HG02970 (cell line): ENCODE measurements at regions not wholly inside any gene's neighbourhood (a gene's known extent, or its start where the extent isn't known, plus 50 kb on each side); places are given as distances from the start of the nearest gene placed in this dataset.

Experiments
- ATAC-seq: cut with Tn5 transposase; IDR thresholded peaks from one replicate; pipeline ENCODE4 v1.9.1; 2021; ENCODE audit warnings: mild to moderate bottlenecking, moderate library complexity, moderate number of reproducible peaks; ENCODE audit not compliant: unreplicated experiment, low FRiP score

GRCh38 chr6:23589811-23590210 is 536.2 kb upstream of the NRSN1 start:
- no peak for ATAC-seq

- no peak for ATAC-seq
Measured at GRCh38 chr6:23590498-23591126, 535.4 kb upstream of the NRSN1 start.

GRCh38 chr6:23591761-23592160 is 534.3 kb upstream of the NRSN1 start:
- ATAC-seq = no peak

- no peak for ATAC-seq
Measured at GRCh38 chr6:23600118-23600517, 525.9 kb upstream of the NRSN1 start.

- no peak for ATAC-seq
Measured at GRCh38 chr6:23601811-23602345, 524.1 kb upstream of the NRSN1 start.

- no peak for ATAC-seq
Measured at GRCh38 chr6:23608931-23609435, 517.0 kb upstream of the NRSN1 start.

- no peak for ATAC-seq
Measured at GRCh38 chr6:23611776-23612381, 514.1 kb upstream of the NRSN1 start.

GRCh38 chr6:23618366-23618765 is 507.6 kb upstream of the NRSN1 start:
- ATAC-seq = no peak

- ATAC-seq = no peak
Measured at GRCh38 chr6:23620911-23621401, 505.1 kb upstream of the NRSN1 start.

- no peak for ATAC-seq
Measured at GRCh38 chr6:23630726-23631635, 495.0 kb upstream of the NRSN1 start.

- ATAC-seq = no peak
Measured at GRCh38 chr6:23633996-23634395, 492.0 kb upstream of the NRSN1 start.

- ATAC-seq = no peak
Measured at GRCh38 chr6:23635150-23635549, 490.9 kb upstream of the NRSN1 start.

- no peak for ATAC-seq
Measured at GRCh38 chr6:23637296-23637695, 488.7 kb upstream of the NRSN1 start.

- no peak for ATAC-seq
Measured at GRCh38 chr6:23642849-23643248, 483.2 kb upstream of the NRSN1 start.

GRCh38 chr6:23647045-23647444 is 479.0 kb upstream of the NRSN1 start:
- ATAC-seq = no peak

- no peak for ATAC-seq
Measured at GRCh38 chr6:23650676-23651075, 475.3 kb upstream of the NRSN1 start.

GRCh38 chr6:23654745-23655144 is 471.3 kb upstream of the NRSN1 start:
- no peak for ATAC-seq

- no peak for ATAC-seq
Measured at GRCh38 chr6:23655525-23655924, 470.5 kb upstream of the NRSN1 start.

- no peak for ATAC-seq
Measured at GRCh38 chr6:23656255-23657194, 469.5 kb upstream of the NRSN1 start.

GRCh38 chr6:23659125-23659524 is 466.9 kb upstream of the NRSN1 start:
- no peak for ATAC-seq
